Gastrocnemius medialis (tissue), 4 donors: ENCODE measurements at regions not wholly inside any gene's neighbourhood (a gene's known extent, or its start where the extent isn't known, plus 50 kb on each side); places are given as distances from the start of the nearest gene placed in this dataset.

Experiments used
- ATAC-seq, 2 donors: fragments of 150-250 bp; one replicate each; pipeline ENCODE4 v1.9.1; 2016
- DNase-seq, 2 donors: peaks; one replicate each; pipeline ENCODE4 v3.0.0-alpha.2; 2019
- H3K27ac ChIP-seq, 4 donors: fragments of 200-600 bp; sonication (generic); 1 replicate in 1 of 4; 2 replicates in 3 of 4; pipeline ENCODE4 v1.5.1; 2016 to 2018; ENCODE audit warnings: mild to moderate bottlenecking in 2 of 4, moderate library complexity in 1 of 4
- H3K27me3 ChIP-seq, 3 donors: fragments of 200-600 bp; sonication (generic) in 2 of 3; 1 replicate in 1 of 3; 2 replicates in 2 of 3; pipeline versions ENCODE4 v1.5.1 to v1.6.0; 2016 to 2019; ENCODE audit warnings: mild to moderate bottlenecking in 1 of 3, moderate library complexity in 1 of 3
- H3K36me3 ChIP-seq, 2 donors: fragments of 200-600 bp; sonication (generic) in 1 of 2; one replicate each; pipeline ENCODE4 v1.5.1; 2017 to 2018
- H3K4me1 ChIP-seq, 2 donors: fragments of 200-600 bp; sonication (generic) in 1 of 2; one replicate each; pipeline ENCODE4 v1.5.1; 2016 to 2017; ENCODE audit warnings: mild to moderate bottlenecking in 2 of 2
- H3K4me3 ChIP-seq, 4 donors: fragments of 200-600 bp; sonication (generic) in 3 of 4; 1 replicate in 1 of 4; 2 replicates in 3 of 4; pipeline ENCODE4 v1.5.1; 2016 to 2019; ENCODE audit warnings: mild to moderate bottlenecking in 2 of 4
- H3K9me3 ChIP-seq, 3 donors: fragments of 200-600 bp; sonication (generic) in 2 of 3; 1 replicate in 1 of 3; 2 replicates in 2 of 3; pipeline ENCODE4 v1.5.1; 2016 to 2019
- POLR2A ChIP-seq, 2 donors: fragments of 450-650 bp; IDR thresholded peaks; one replicate each; pipeline ENCODE4 v1.6.1; 2017; ENCODE audit warnings: antibody characterized with exemption in 2 of 2, mild to moderate bottlenecking in 2 of 2, moderate library complexity in 2 of 2
- in situ Hi-C, 4 donors: fragments of 200-750 bp; cut with MboI; loops; one replicate each; pipeline versions ENCODE4 v1.15.0 to v1.8.0; 2017; ENCODE audit warnings: low sequenced_read_pairs in 4 of 4
- intact Hi-C: fragments of 100-400 bp; cut with DNase I; formaldehyde crosslinking; loops from one replicate; pipeline ENCODE4 v1.15.1; 2023; ENCODE audit warnings: low total_unique reads
- TF ChIP-seq, protein P1 (sequence below), 5 experiments: fragments of 450-650 bp in 3 of 5; fragments of 200-600 bp in 2 of 5; sonication (generic) in 2 of 5; IDR thresholded peaks in 4 of 5; conservative IDR thresholded peaks in 1 of 5; 1 replicate in 4 of 5; 2 replicates in 1 of 5; pipeline ENCODE4 v1.5.1; 2016 to 2019; ENCODE audit warnings: antibody characterized with exemption in 5 of 5, mild to moderate bottlenecking in 3 of 5, moderate library complexity in 3 of 5

DNA sequence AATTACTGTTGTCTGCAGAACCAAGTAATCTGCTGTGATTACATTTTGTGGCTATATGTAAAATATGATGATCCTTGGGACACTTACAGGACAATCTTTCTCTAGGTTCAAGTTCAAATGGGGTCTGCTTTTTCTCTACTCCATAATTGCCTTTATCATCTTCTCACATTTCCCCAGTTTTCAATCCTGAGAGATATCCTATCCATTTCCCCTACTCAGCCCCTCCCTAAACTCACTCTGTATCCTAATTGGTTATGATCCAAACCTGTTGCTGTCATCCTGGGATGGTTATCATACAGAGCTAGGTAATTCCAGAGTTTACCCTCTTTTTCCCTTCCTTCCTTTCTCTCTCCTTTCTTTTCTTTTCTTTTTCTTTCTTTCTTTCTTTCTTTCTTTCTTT is 100.5 kb upstream of the ELAC2 start:
- no peaks in the 10 kb centered on the region for H3K27me3 ChIP-seq
- H3K9me3 ChIP-seq: no peaks in the 10 kb centered on the region
- H3K36me3 ChIP-seq: no peaks in the 10 kb centered on the region
- in situ Hi-C loops (no loop called here), intact Hi-C loops (no loop called here)
- no peak overlapping the region for H3K4me3 ChIP-seq
- ATAC-seq (no peak), DNase-seq (no peak)
- H3K27ac ChIP-seq: no peak overlapping the region
- TF ChIP-seq, protein P1, sequence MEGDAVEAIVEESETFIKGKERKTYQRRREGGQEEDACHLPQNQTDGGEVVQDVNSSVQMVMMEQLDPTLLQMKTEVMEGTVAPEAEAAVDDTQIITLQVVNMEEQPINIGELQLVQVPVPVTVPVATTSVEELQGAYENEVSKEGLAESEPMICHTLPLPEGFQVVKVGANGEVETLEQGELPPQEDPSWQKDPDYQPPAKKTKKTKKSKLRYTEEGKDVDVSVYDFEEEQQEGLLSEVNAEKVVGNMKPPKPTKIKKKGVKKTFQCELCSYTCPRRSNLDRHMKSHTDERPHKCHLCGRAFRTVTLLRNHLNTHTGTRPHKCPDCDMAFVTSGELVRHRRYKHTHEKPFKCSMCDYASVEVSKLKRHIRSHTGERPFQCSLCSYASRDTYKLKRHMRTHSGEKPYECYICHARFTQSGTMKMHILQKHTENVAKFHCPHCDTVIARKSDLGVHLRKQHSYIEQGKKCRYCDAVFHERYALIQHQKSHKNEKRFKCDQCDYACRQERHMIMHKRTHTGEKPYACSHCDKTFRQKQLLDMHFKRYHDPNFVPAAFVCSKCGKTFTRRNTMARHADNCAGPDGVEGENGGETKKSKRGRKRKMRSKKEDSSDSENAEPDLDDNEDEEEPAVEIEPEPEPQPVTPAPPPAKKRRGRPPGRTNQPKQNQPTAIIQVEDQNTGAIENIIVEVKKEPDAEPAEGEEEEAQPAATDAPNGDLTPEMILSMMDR (IDR thresholded peaks at IDR 0.05 in 4 of 5, conservative IDR thresholded peaks at IDR 0.05 in 1 of 5): no peak
- no peak for TF ChIP-seq POLR2A (IDR thresholded peaks at IDR 0.05)
- no peaks in the 10 kb centered on the region for H3K4me1 ChIP-seq

DNA sequence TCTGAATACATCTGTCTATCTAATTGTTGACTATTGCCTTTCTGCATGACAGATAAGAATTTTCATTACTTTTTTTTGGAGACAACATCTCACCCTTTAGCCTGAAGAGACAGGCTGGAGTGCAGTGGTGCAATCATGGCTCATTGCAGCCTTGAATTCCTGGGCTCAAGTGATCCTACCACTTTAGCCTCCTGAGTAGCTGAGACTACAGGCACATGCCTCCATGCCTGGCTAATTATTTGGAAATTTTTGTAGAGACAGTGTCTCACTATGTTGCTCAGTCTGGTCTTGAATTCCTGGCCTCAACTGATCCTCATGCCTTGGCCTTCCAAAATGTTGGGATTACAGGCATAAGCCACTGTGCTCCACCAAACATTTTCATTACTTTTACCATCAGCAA is 99.8 kb upstream of the ELAC2 start:
- H3K36me3 ChIP-seq: no peaks in the 10 kb centered on the region
- ATAC-seq (no peak), DNase-seq (no peak)
- H3K4me3 ChIP-seq: no peak overlapping the region
- no peak overlapping the region for H3K27ac ChIP-seq
- TF ChIP-seq, protein P1 (IDR thresholded peaks at IDR 0.05 in 4 of 5, conservative IDR thresholded peaks at IDR 0.05 in 1 of 5): no peak
- TF ChIP-seq POLR2A (IDR thresholded peaks at IDR 0.05): no peak
- intact Hi-C loops (no loop called here), in situ Hi-C loops (no loop called here)
- no peaks in the 10 kb centered on the region for H3K27me3 ChIP-seq
- no peaks in the 10 kb centered on the region for H3K4me1 ChIP-seq
- no peaks in the 10 kb centered on the region for H3K9me3 ChIP-seq

DNA sequence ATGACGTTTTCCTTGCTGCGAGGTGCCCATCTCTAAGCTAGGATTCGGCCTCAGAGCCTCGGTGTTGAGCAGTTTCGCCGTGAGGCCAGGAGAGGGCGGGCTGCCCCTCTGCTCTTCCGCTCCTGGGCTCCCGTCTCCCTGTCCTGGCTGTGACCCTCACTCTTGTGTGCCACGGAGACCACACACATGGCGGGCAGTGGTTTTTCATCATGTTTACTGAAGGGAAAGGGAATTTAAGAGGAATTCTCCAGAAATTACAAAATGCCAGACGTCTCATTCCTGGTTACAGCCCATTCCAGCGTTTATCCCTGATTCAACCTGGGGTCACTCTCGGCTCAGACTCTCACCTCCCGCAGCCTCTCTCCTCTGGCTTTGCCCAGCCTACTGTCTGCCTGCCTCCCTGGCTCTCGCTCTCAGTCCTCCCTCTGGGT is 96.8 kb upstream of the ELAC2 start:
- no peak overlapping the region for H3K4me3 ChIP-seq
- no peaks in the 10 kb centered on the region for H3K27me3 ChIP-seq
- in situ Hi-C loops (no loop called here), intact Hi-C loops (no loop called here)
- ATAC-seq: no peak
- DNase-seq: no peak
- no peak overlapping the region for H3K27ac ChIP-seq
- no peaks in the 10 kb centered on the region for H3K36me3 ChIP-seq
- TF ChIP-seq, protein P1 (IDR thresholded peaks at IDR 0.05 in 4 of 5, conservative IDR thresholded peaks at IDR 0.05 in 1 of 5): peak in 1 of 5 experiments; percentile 10
- no peak for TF ChIP-seq POLR2A (IDR thresholded peaks at IDR 0.05)
- no peaks in the 10 kb centered on the region for H3K9me3 ChIP-seq
- H3K4me1 ChIP-seq: no peaks in the 10 kb centered on the region

DNA sequence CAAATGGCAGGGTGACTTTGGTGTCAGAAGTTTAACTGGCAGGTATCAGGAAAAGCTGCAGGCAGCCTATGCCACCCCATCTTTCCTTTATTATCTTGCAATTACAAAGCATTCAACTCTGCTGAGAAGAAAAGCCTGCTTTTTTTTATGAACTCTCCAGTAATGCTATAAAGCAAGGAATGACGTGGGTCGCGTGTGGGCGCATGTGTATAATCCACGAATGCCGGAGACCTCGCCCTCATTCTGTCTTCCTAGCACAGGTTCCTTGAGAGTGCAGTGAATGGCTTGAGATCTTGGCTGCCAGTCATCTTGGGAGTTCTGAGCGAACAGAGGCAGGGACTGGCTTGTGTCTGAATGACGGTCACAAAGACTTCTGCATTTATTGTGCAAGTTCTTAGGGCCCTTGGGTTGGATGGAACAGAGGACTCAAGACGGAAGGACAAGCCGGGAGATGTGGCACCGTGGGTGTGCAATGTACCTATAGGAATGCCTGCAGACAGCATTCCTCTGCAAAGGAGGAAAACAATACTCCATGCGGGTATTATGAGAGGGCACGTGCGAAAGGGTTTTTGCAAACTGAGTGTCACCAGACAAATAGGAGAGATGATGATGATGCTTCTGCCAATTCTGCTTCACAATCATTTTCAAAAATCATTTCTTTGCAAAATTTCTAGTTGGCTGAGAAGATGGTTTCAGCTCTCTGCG is 96.1 kb upstream of the ELAC2 start:
- in situ Hi-C loops: no loop called here
- no peak for DNase-seq

More for the DNA sequence above, 96.1 kb upstream of the ELAC2 start:
- intact Hi-C loops: no loop called here
- Histone ChIP-seq H3K4me3 (no peak overlapping the region), H3K4me1 (no peaks in the 10 kb centered on the region), H3K36me3 (no peaks in the 10 kb centered on the region), H3K27ac (no peak overlapping the region), H3K27me3 (no peaks in the 10 kb centered on the region), H3K9me3 (no peaks in the 10 kb centered on the region)
- TF ChIP-seq, protein P1 (IDR thresholded peaks at IDR 0.05 in 4 of 5, conservative IDR thresholded peaks at IDR 0.05 in 1 of 5): no peak
- TF ChIP-seq POLR2A (IDR thresholded peaks at IDR 0.05): no peak
- no peak for ATAC-seq
